ENCODE measurements at regions not wholly inside any gene's neighbourhood (a gene's known extent, or its start where the extent isn't known, plus 50 kb on each side); places are given as distances from the start of the nearest gene placed in this dataset.

DNA sequence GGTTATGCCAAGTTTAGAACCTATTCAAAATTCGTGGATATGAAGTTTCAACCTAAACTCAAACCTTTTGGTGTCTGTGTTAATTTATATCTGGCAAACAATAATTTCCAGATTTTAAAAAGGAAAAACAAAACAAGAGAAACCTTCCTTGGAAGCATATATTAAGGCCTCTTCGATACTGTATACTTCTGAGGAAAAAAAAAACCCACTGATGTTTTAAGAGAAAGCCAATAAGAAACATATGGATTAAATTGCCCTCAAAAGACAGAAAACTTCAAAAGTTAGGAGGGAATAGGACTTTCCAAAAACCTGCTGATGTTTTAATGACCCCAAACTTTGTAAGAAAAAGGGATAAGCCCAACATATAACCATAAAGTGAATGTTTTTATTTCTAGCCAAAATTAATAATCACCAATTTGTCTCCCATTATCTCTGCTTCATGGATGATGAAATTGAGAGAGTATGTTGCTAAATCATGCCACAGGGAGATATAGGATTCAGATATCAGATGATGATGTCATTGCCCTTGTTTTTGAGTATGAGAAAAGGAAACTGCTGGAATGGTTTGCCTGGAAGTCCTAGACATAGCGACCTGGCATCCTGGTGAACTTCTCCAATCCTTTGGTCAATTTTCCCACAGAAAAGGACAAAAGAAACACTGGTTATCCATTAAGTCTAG is 423.9 kb downstream of the DMRT2 start:
- no peak for ATAC-seq
- peaks cover 5 to 14% of the 10 kb centered on the region in 2 donors for H3K9me3 Mint-ChIP-seq

GRCh38 chr9:1474671-1475070 is 424.5 kb downstream of the DMRT2 start:
- Mint-ChIP-seq H3K27me3 (no peaks in the 10 kb centered on the region), H3K27ac (no peak overlapping the region), H3K4me3 (no peak overlapping the region), H3K4me1 (no peaks in the 10 kb centered on the region), H3K9me3 (peaks cover 5 to 14% of the 10 kb centered on the region in 2 donors)
- ATAC-seq (no peak), DNase-seq (no peak)

More for the DNA sequence above, 423.9 kb downstream of the DMRT2 start:
- Mint-ChIP-seq H3K4me1 (no peaks in the 10 kb centered on the region), H3K4me3 (no peak overlapping the region), H3K27me3 (no peaks in the 10 kb centered on the region), H3K27ac (peak overlapping the region in 1 of 2 donors; percentile 23)
- no peak for DNase-seq

- DNase-seq: peak in 1 of 2 donors; percentile 10
- ATAC-seq: peak; percentile 77
- no peak overlapping the region for H3K4me3 Mint-ChIP-seq
- H3K27ac Mint-ChIP-seq: peak overlapping the region; percentile 21 to 24
- peaks cover 3 to 8% of the 10 kb centered on the region in 2 donors for H3K9me3 Mint-ChIP-seq
- no peaks in the 10 kb centered on the region for H3K27me3 Mint-ChIP-seq
- H3K4me1 Mint-ChIP-seq: peaks cover 7% of the 10 kb centered on the region
Measured at GRCh38 chr9:1490341-1491232, 440.4 kb downstream of the DMRT2 start.

DNA sequence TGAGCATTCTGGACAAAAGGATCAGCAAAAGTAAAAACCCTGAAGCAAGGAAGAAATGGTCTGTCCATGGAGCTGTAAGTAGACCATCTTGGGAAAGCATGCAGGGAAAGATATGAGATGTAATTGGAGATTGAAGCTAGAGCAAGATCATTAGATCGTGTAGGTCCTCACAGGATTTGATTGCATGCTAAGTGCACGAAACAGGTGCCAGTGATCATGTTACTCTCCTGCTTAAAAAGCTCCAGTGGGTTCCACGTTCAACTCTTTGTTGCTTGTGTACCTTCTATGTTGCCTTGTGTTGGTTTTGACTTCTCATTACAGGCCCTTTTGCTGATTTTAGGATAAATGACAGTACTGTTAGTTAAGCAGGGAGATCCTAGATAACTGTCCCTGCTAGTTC is 442.0 kb downstream of the DMRT2 start:
- peaks cover 3 to 8% of the 10 kb centered on the region in 2 donors for H3K9me3 Mint-ChIP-seq
- H3K4me3 Mint-ChIP-seq: no peak overlapping the region

DNA sequence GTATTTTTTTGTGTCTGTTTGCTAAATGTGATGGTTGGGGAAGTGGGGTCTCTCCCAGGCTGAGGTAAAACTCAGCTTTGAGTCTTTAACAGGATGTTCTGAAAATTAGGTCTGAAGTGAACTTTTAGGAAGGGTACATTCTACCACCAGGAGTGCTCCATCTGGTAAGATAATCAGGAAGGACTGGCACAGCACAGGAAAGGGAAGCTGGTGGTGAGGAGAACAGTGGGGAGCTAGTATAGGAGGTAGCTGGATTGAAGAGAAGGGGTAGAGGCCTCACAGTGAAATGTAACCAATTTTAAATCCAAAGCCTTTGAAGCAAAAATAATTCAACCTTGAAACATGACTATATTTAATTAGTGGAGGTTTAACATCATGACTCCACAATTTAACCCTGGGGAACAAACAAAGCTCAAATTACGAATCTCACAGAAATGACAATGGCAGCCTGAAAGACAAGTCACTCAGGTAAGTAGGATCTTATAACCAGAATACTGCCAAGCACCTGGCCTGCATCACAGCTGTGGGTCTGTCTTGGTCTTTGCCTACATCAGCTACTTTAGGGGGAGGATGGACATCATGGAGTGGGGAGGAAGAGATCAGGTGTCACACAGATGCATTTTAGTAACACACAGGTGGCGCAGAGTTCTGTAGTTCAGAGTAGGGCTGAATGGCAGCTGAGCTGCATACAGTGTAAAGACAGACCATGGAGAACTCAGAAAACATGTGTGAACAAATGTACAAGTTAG is 445.3 kb downstream of the DMRT2 start:
- ATAC-seq (no peak), DNase-seq (no peak)
- H3K27ac Mint-ChIP-seq: no peak overlapping the region
- no peaks in the 10 kb centered on the region for H3K27me3 Mint-ChIP-seq
- no peaks in the 10 kb centered on the region for H3K9me3 Mint-ChIP-seq
- H3K4me1 Mint-ChIP-seq: peaks cover 4% of the 10 kb centered on the region
- no peak overlapping the region for H3K4me3 Mint-ChIP-seq

More for the DNA sequence above, 442.0 kb downstream of the DMRT2 start:
- Mint-ChIP-seq H3K4me1 (peaks cover 7% of the 10 kb centered on the region), H3K27ac (no peak overlapping the region), H3K27me3 (no peaks in the 10 kb centered on the region)
- DNase-seq (no peak), ATAC-seq (no peak)

DNA sequence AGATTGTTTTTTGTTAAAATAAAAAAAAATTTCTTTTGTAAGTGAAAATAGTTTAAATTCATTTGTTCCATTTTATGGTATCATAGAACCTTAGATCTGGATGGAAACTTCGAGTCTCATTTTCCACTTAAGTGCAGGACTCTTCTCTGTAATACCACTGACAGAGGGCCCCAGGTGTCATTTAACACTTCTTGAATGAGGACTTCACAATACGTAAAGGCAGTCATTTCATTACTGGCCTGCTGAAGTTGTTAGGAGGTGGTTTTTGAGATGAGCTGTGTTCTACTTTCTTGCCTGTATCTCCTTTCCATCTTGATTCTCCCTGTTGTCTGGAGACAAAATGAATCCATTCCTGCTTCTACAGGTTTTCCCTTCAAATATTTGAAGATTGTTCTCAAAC is 455.3 kb downstream of the DMRT2 start:
- Mint-ChIP-seq H3K9me3 (peaks cover 0 to 4% of the 10 kb centered on the region in 2 donors), H3K4me1 (peaks cover 6% of the 10 kb centered on the region)

DNA sequence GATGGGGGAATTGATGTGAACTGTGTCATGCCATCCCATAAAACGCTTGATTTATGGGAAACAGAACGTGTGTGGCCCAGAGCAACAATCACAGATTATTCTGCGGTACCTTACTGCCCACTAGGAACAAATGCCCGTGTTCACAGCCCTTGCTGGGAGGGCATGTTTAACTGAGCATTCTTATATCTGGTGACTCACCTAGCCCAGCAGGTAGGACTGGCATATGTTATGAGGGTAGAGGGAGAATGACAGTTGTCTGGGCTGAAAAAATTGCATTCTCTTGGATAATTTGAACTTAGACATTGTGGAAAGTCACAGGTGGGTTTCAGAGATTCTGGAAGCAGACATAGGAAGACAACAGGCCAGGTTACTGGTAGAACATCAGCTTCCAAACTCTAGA is 460.6 kb downstream of the DMRT2 start:
- peaks cover 15% of the 10 kb centered on the region for H3K27me3 Mint-ChIP-seq
- no peak for DNase-seq
- peaks cover 4% of the 10 kb centered on the region for H3K4me1 Mint-ChIP-seq
- H3K9me3 Mint-ChIP-seq: peaks cover 0 to 10% of the 10 kb centered on the region in 2 donors
- H3K4me3 Mint-ChIP-seq: no peak overlapping the region
- ATAC-seq: no peak
- no peak overlapping the region for H3K27ac Mint-ChIP-seq

More for the DNA sequence above, 455.3 kb downstream of the DMRT2 start:
- Mint-ChIP-seq H3K4me3 (no peak overlapping the region), H3K27ac (peak overlapping the region in 1 of 2 donors; percentile 78), H3K27me3 (peaks cover 9% of the 10 kb centered on the region)
- ATAC-seq: no peak
- no peak for DNase-seq

- Mint-ChIP-seq H3K4me1 (no peaks in the 10 kb centered on the region), H3K9me3 (peaks cover 0 to 10% of the 10 kb centered on the region in 2 donors), H3K27ac (no peak overlapping the region), H3K27me3 (peaks cover 15% of the 10 kb centered on the region), H3K4me3 (no peak overlapping the region)
- ATAC-seq (no peak), DNase-seq (no peak)
Measured at GRCh38 chr9:1513105-1513504, 462.9 kb downstream of the DMRT2 start.

DNA sequence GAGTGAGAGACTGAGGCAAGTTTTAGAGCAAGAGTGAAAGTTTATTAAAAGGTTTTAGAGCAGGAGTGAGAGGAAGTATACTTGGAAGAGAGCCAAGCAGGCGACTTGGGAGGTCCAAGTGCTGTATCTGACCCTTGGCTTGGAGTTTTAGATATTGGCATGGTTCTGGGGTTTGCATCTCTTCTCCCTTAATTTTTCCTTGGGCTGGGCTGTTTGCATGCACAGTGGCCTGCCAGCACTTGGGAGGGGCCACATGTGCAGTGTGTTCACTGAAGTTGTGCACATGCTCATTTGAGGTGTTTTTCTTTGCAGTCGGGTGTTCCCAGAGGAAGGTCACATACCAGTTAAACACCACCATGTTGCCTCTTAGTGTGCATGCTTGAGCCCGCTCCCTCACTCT is 464.1 kb downstream of the DMRT2 start:
- H3K9me3 Mint-ChIP-seq: peaks cover 4 to 10% of the 10 kb centered on the region in 2 donors
- no peak for ATAC-seq
- no peak overlapping the region for H3K4me3 Mint-ChIP-seq

DNA sequence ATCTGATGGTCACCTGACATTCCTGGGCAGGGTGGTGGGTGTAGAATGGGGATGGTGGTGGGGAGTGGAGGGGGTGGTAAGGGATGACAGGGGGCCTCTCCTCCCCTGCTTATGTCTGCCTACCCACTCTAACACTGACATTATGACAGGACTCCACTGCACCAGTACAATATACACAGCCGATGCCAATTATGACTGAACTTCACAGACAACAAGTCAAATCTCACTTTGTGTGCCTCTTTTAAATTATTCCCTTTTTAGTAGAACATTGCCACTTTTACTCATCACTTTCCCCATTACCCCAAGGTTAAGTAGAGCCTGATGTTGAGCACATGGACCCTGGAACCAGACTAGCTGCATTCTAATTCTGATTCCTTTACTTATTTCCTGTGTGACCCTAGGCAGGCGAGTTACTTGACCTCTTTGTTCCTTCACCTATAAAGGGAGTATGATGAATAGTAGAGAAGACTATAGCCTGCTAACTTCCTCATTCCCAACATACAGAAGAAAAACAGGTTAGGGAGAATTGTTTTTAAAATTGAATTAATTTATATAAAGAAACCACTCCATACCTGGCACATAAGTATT is 464.7 kb downstream of the DMRT2 start:
- no peak overlapping the region for H3K4me3 Mint-ChIP-seq
- H3K9me3 Mint-ChIP-seq: peaks cover 4 to 7% of the 10 kb centered on the region in 2 donors
- DNase-seq (no peak), ATAC-seq (no peak)
- peaks cover 15% of the 10 kb centered on the region for H3K27me3 Mint-ChIP-seq
- no peak overlapping the region for H3K27ac Mint-ChIP-seq
- H3K4me1 Mint-ChIP-seq: no peaks in the 10 kb centered on the region

More for the DNA sequence above, 464.1 kb downstream of the DMRT2 start:
- no peak for DNase-seq
- H3K27ac Mint-ChIP-seq: no peak overlapping the region
- no peaks in the 10 kb centered on the region for H3K4me1 Mint-ChIP-seq
- peaks cover 15% of the 10 kb centered on the region for H3K27me3 Mint-ChIP-seq

DNA sequence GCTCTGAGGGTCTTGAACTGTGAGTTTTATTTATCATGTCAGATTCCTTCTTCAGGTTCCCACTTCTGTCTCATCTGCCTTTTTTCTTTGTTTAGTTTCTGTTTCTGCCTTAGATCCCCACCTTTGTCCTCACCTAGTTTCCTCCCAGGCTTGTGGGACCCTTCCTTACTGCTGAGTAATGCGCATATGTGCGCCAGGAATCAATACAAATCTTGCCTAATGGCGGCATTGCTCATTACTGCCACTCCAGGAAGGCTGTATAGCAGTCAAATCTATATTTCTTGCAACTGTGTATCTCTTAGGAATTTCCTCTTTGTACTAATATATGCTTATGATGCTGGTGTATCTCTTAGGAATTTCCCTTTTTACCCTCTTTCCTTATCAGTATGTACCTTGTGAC is 465.4 kb downstream of the DMRT2 start:
- ATAC-seq: no peak
- Mint-ChIP-seq H3K27ac (no peak overlapping the region), H3K27me3 (peaks cover 15% of the 10 kb centered on the region), H3K9me3 (peaks cover 4 to 6% of the 10 kb centered on the region in 2 donors), H3K4me3 (no peak overlapping the region), H3K4me1 (no peaks in the 10 kb centered on the region)
- no peak for DNase-seq

GRCh38 chr9:1521547-1521946 is 471.4 kb downstream of the DMRT2 start:
- no peak overlapping the region for H3K4me3 Mint-ChIP-seq
- H3K9me3 Mint-ChIP-seq: peaks cover 0 to 4% of the 10 kb centered on the region in 2 donors
- ATAC-seq (no peak), DNase-seq (no peak)
- H3K4me1 Mint-ChIP-seq: no peaks in the 10 kb centered on the region
- H3K27me3 Mint-ChIP-seq: no peaks in the 10 kb centered on the region
- no peak overlapping the region for H3K27ac Mint-ChIP-seq

DNA sequence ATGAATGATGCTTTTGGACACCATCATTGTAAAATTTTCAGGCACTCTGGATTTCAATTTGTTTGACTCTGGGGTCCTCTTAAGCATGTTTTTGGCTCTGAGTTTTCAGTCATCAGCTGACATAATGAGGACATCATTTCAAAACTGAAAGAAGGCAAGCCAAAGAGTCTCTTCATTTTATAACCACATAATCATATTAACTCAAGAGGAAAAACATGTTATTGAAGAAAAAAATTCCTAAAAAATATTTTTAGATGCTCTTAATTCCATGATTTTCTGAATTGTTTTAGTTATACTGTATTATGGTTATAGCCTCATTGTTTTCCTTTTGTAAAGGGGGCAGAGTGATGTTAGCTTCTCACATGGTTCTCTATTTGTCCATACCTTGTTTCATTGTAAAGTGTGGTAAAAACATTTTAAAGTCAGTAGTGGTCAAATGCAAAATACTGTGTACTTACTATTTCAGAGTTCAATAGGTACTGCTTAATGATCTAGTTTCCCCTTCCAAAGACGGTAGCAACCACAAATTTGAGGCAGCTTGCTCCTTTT is 472.1 kb downstream of the DMRT2 start:
- H3K27me3 Mint-ChIP-seq: no peaks in the 10 kb centered on the region
- peaks cover 0 to 4% of the 10 kb centered on the region in 2 donors for H3K9me3 Mint-ChIP-seq
- H3K4me1 Mint-ChIP-seq: no peaks in the 10 kb centered on the region
- DNase-seq: no peak
- no peak overlapping the region for H3K4me3 Mint-ChIP-seq
- H3K27ac Mint-ChIP-seq: no peak overlapping the region
- no peak for ATAC-seq

DNA sequence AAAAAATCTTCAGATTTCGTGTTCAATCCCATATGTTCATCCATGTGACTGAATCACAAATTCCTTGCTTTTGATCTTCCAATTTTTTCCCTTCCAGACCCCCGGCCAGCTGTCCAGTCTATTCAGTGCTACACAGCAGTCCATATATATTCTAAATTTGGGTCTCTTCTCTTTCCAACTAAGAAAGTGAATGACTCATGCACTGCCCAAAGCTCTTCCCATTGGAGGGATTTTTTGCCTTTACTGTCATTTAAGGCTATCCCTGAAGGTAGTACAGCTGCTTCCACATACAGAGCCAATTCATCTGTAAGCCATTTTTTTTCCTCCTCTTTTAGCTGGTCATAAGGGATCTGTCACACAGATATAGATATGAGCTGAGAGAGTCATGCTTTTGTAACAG is 478.3 kb downstream of the DMRT2 start:
- Mint-ChIP-seq H3K9me3 (peaks cover 0 to 13% of the 10 kb centered on the region in 2 donors), H3K27me3 (peaks cover 5% of the 10 kb centered on the region), H3K4me3 (no peak overlapping the region), H3K4me1 (no peaks in the 10 kb centered on the region), H3K27ac (no peak overlapping the region)
- DNase-seq (no peak), ATAC-seq (no peak)

DNA sequence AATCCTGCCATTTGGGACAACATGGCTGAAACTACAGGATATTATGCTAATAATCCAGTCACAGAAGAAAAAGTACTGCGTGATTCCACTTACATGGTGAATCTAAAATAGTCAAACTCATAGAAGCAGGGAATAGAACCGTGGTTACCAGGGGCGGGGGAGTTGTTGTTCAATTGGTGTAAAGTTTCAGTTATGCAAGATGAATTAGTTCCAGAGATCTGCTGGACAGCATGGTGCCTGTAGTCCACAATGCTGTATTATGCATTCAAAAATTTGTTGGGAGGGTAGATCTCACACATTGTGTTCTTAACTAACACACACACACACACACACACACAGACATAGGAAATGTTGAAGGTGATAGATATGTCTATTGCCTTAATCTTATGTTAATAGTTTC is 480.5 kb downstream of the DMRT2 start:
- Mint-ChIP-seq H3K27me3 (peaks cover 5% of the 10 kb centered on the region), H3K9me3 (peaks cover 2 to 13% of the 10 kb centered on the region in 2 donors), H3K4me1 (peaks cover 2% of the 10 kb centered on the region), H3K27ac (no peak overlapping the region), H3K4me3 (no peak overlapping the region)
- ATAC-seq (no peak), DNase-seq (no peak)
